ENCODE measurements at regions not wholly inside any gene's neighbourhood (a gene's known extent, or its start where the extent isn't known, plus 50 kb on each side); places are given as distances from the start of the nearest gene placed in this dataset.
"Not testable (repeated sequence)": the region's sequence is repeated elsewhere in the genome, so short reads cannot be mapped to it uniquely, and the experiment has no call there.

DNA sequence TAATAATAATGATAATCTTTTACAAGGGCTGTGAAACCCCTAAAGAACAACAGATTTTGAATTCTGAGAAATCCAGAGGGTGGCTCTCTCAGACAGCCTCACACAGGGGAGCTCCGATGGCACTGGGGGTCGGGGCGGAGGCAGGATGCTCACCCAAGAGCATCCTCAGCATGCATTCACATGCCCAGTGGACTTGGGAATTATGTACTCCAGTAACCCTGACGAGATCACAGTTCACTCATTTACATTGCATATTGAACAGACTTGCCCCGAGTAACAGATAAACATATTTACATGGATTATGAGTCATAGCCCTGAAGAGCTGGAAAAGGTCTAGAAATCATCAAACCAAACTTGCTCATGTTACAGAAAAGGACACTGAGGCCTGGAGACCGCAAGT lies 482.7 kb upstream of the JARID2 start:
- DNase-seq: no peak
- Mint-ChIP-seq H3K4me1 (no peaks in the 10 kb centered on the region), H3K27ac (no peak overlapping the region), H3K9me3 (no peaks in the 10 kb centered on the region), H3K4me3 (no peak overlapping the region), H3K27me3 (no peaks in the 10 kb centered on the region), H3K36me3 (peaks cover 2% of the 10 kb centered on the region)
- CTCF ChIA-PET: no interaction called here

DNA sequence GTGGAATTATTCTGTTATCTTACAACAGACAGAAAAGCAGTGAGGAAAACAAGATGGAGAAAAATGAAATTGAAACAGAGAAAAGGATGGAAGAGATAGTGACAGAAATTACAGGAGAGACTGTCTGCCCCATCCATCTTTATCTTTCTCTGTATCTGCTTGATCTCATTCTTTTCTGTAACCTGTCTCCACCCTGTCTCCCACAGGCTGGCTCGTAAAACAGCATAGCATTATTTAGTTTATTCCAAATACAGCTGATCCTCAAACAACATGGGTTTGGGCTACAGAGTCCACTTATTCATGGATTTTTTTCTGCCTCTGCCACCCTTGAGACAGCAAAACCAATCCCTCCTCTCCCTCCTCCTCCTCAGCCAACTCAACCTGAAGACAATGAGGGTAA lies 482.3 kb upstream of the JARID2 start:
- H3K4me1 Mint-ChIP-seq: no peaks in the 10 kb centered on the region
- CTCF ChIA-PET: no interaction called here
- no peak overlapping the region for H3K27ac Mint-ChIP-seq
- DNase-seq: no peak
- no peaks in the 10 kb centered on the region for H3K9me3 Mint-ChIP-seq
- H3K36me3 Mint-ChIP-seq: peaks cover 2% of the 10 kb centered on the region
- no peak overlapping the region for H3K4me3 Mint-ChIP-seq
- no peaks in the 10 kb centered on the region for H3K27me3 Mint-ChIP-seq

DNA sequence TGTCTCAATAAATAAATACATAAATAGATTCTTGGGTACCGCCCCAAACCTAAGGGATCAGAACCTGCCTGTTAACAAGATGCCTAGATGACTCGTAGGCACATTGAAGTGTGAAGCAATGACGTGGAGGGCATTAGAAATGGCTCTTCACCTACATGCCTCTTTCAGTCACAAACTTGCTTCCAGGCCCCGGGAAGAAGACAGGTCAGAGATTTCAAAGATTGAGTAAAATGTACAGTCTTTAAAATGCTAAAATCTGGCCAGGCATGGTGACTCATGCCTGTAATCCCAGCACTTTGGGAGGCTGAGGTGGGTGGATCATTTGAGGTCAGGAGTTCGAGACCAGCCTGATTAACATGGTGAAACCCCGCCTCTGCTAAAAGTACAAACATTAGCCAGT lies 480.8 kb upstream of the JARID2 start:
- Mint-ChIP-seq H3K36me3 (peaks cover 2% of the 10 kb centered on the region), H3K27ac (no peak overlapping the region), H3K4me1 (no peaks in the 10 kb centered on the region), H3K4me3 (no peak overlapping the region), H3K9me3 (no peaks in the 10 kb centered on the region), H3K27me3 (no peaks in the 10 kb centered on the region)
- no peak for DNase-seq
- CTCF ChIA-PET: no interaction called here

DNA sequence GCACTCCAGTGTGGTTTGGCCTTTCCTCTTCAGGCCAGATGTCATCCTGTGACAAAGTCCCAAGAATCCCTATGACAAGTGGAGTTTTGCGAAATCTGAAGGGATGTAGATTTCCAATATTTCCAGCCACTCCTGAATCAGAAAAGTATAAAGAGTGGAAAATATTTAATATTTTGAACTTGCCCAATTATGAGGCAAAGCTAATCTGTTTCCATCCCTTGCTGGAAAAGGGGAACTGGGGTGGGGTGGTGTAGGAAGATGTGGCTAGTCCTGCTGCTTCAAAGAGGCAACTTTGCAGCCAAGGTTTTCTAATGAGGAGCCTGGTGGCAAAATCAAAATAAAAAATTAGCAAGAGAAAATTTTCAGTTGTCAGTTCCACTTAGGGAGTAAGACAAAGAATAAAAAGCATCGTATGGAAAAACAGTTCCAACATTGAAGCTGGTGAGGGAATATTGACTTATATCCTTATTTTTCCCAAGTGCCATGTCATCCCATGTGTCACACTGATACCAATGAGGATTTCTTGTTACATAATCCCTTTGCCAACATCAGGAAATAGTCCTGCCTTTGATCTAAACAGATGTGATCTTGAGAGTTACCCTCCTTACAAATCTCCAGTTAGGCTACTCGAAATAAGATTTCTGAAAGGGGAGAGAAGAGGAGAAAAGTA lies 480.0 kb upstream of the JARID2 start:
- Mint-ChIP-seq H3K36me3 (peaks cover 2% of the 10 kb centered on the region), H3K27me3 (no peaks in the 10 kb centered on the region), H3K4me1 (no peaks in the 10 kb centered on the region), H3K4me3 (no peak overlapping the region), H3K27ac (no peak overlapping the region), H3K9me3 (no peaks in the 10 kb centered on the region)
- no peak for DNase-seq
- CTCF ChIA-PET: no interaction called here

DNA sequence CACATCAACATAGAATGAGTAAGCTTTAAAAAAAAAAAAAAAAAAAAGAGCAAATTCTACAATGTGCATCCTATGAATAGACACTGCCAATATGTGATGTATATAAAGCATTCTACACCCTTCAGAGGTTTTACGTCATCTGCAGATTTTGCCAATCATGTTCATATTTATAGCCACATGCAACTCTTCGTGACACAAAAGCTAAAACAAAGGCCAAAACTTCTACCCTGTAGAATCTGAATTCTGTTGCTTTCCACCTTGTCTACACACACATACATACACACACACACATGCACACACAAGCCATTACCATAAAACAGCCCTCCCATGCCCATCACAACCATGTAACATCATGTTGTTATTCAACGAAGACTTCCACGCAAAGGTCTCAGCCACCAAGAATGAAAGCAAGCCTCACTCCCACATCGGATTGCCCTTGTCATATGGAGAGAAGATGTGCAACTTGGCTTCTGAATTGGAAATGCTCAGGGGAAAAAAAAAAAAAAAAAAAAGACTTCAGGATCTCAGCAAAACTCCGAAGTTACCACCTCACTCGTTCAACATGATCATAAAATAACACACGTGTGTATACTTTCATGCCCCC lies 479.4 kb upstream of the JARID2 start:
- H3K36me3 Mint-ChIP-seq: peaks cover 2% of the 10 kb centered on the region
- H3K27ac Mint-ChIP-seq: no peak overlapping the region
- CTCF ChIA-PET: no interaction called here
- no peaks in the 10 kb centered on the region for H3K4me1 Mint-ChIP-seq
- H3K4me3 Mint-ChIP-seq: no peak overlapping the region
- peaks cover 4% of the 10 kb centered on the region for H3K27me3 Mint-ChIP-seq
- H3K9me3 Mint-ChIP-seq: no peaks in the 10 kb centered on the region
- no peak for DNase-seq

DNA sequence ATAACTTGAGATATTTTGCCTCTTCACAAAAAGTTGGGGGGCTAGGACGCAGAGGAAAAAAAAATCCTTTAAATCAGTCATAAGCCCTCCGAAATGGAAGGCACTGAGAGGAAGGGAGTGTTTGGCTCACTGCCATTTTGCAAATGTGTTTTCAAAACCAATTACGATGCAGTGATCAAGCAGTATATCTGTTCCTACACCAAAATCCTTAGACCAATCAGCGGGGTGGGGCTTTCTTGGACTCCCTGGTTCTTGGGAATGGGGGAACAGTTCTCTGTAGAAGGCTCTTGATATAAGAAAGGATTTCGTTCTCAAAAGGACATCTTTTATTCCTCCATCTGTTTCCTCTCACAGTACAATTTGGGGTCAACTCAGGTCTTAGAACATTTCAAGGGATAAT lies 478.6 kb upstream of the JARID2 start:
- Mint-ChIP-seq H3K4me3 (no peak overlapping the region), H3K36me3 (no peaks in the 10 kb centered on the region), H3K27me3 (peaks cover 9% of the 10 kb centered on the region), H3K27ac (no peak overlapping the region), H3K9me3 (no peaks in the 10 kb centered on the region), H3K4me1 (no peaks in the 10 kb centered on the region)
- CTCF ChIA-PET: no interaction called here
- no peak for DNase-seq

DNA sequence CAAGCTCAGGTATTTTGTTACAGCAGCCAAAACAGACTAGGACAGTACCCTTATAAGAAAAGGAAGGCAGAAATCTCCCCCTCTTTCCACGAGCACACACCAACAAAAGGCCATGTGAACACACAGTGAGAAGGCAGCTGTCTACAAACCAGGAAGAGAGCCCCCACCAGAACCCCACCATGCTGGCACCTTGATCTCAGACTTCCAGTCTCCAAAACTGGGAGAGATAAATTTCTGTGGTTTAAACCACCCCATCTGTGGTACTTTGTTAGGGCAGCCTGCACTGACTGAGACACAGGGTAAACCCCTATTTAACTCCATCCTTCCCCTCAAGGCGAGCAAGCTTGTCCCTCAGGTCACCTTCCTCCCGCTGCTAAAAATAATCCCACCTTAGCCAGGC lies 475.8 kb upstream of the JARID2 start:
- Mint-ChIP-seq H3K36me3 (no peaks in the 10 kb centered on the region), H3K9me3 (no peaks in the 10 kb centered on the region), H3K4me3 (no peak overlapping the region), H3K27me3 (peaks cover 13% of the 10 kb centered on the region), H3K27ac (no peak overlapping the region), H3K4me1 (no peaks in the 10 kb centered on the region)
- DNase-seq: no peak
- CTCF ChIA-PET: no interaction called here

DNA sequence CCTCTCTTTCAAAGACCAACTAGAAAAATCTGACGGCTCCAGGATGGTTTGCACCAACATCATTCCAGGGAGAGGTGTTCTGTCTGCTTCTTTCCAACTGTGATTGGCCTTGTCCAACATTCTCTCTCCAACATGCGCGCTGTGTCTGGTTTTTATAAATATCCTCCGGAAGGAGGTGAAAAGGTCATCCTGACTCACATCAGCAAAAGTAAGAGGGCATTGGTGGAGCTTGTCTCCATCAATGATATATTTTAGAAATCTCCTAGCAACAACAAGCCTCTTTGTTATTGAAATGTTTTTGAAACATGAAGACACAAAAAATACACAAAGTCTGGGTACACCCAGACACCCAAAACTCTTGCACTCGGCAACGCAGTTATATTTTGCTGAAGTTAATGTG lies 475.3 kb upstream of the JARID2 start:
- Mint-ChIP-seq H3K9me3 (no peaks in the 10 kb centered on the region), H3K27me3 (peaks cover 13% of the 10 kb centered on the region), H3K27ac (no peak overlapping the region), H3K36me3 (no peaks in the 10 kb centered on the region), H3K4me3 (no peak overlapping the region), H3K4me1 (no peaks in the 10 kb centered on the region)
- CTCF ChIA-PET: no interaction called here
- no peak for DNase-seq

DNA sequence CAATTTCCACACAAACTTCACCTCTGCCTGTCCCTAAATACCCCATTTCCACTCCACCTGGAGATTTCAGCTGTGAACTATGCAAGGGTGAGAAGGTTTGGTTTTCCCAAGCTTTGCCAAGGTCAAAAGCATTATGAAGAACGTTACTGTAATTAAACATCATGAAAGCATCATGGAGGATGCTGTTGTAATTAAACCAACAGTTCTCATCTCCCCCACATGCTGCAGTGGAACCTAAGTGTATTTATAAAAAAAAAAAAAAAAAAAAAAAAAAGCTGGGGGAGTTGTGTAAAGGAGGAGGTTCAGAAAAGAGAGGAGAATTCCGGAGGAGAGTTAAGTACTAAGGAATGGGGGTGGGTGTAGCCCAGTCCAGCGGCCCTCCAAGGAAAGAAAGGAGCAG lies 474.9 kb upstream of the JARID2 start:
- H3K4me3 Mint-ChIP-seq: no peak overlapping the region
- CTCF ChIA-PET: no interaction called here
- no peak for DNase-seq
- H3K27ac Mint-ChIP-seq: no peak overlapping the region
- no peaks in the 10 kb centered on the region for H3K9me3 Mint-ChIP-seq
- no peaks in the 10 kb centered on the region for H3K36me3 Mint-ChIP-seq
- H3K27me3 Mint-ChIP-seq: peaks cover 13% of the 10 kb centered on the region
- H3K4me1 Mint-ChIP-seq: no peaks in the 10 kb centered on the region

DNA sequence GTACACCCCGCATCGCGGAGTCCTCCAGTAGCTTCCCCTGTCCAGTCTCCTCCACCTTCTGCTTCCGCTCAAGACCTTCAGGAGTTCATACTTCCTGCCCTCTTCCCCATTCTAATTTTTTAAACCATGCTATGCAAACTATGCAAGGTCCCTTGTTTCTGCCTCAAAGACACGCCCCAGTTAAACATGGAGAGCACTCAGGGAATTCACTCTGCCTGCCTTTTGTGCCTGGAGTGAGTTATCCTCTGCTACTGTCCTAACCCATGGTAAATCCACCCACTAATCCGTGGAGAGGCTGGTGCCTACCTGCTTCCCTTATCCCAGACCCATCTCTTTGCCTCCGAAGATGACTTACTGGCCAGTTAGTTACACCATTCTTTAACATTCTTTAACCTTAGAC lies 473.7 kb upstream of the JARID2 start:
- H3K4me3 Mint-ChIP-seq: no peak overlapping the region
- no peaks in the 10 kb centered on the region for H3K9me3 Mint-ChIP-seq
- H3K27me3 Mint-ChIP-seq: peaks cover 13% of the 10 kb centered on the region
- H3K27ac Mint-ChIP-seq: no peak overlapping the region
- DNase-seq: no peak
- CTCF ChIA-PET: interaction anchor here (0.6 kb wide), 1 partner anchor 368 kb away, joined by 5 read pairs; no protein-coding TSS in a partner anchor
- H3K4me1 Mint-ChIP-seq: no peaks in the 10 kb centered on the region
- H3K36me3 Mint-ChIP-seq: no peaks in the 10 kb centered on the region

DNA sequence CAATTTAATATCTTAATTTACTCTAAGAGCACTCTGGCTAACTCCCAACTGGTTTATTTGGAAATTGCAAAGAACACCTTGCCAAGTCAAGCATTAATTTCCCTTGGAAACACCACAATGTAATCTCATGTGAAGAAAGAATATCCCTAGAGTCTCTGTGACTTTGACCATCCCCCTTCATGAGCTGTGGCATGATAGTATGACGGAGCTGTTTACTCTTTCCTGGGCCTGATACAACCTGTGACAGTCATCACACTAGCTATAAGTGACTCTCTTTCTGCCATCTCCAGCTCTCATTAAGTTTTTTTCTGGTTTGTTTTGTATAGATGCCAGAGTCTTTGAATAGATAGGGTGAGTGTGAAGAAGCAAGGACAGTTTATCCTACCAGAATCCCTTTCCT lies 470.3 kb upstream of the JARID2 start:
- Mint-ChIP-seq H3K4me3 (no peak overlapping the region), H3K4me1 (no peaks in the 10 kb centered on the region), H3K27me3 (peaks cover 13% of the 10 kb centered on the region), H3K9me3 (no peaks in the 10 kb centered on the region), H3K36me3 (no peaks in the 10 kb centered on the region), H3K27ac (no peak overlapping the region)
- DNase-seq: no peak
- CTCF ChIA-PET: interaction anchor here (1.2 kb wide), 1 partner anchor 264 kb away, joined by 3 read pairs; no protein-coding TSS in a partner anchor

DNA sequence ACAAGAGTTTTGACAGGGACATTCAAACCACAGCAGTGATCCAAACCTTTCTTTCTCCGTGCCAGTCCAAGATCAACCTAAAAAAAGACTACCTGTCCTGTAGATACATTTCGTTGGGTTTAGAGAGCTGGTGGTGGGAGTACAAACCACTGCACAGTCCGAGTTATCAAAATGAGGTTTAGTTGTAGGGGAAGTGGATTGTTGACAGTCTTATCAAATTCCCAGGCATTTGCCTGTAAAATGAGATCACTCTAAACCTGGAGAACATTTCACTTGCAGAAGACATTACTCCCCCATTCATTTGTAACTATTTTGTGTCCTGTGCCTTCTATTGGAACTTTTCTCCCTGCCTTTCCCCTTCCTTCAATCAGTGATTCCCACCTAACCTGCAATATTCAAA lies 469.6 kb upstream of the JARID2 start:
- Mint-ChIP-seq H3K27me3 (peaks cover 11% of the 10 kb centered on the region), H3K36me3 (no peaks in the 10 kb centered on the region), H3K9me3 (no peaks in the 10 kb centered on the region), H3K27ac (no peak overlapping the region), H3K4me3 (no peak overlapping the region), H3K4me1 (no peaks in the 10 kb centered on the region)
- CTCF ChIA-PET: no interaction called here
- DNase-seq: no peak

DNA sequence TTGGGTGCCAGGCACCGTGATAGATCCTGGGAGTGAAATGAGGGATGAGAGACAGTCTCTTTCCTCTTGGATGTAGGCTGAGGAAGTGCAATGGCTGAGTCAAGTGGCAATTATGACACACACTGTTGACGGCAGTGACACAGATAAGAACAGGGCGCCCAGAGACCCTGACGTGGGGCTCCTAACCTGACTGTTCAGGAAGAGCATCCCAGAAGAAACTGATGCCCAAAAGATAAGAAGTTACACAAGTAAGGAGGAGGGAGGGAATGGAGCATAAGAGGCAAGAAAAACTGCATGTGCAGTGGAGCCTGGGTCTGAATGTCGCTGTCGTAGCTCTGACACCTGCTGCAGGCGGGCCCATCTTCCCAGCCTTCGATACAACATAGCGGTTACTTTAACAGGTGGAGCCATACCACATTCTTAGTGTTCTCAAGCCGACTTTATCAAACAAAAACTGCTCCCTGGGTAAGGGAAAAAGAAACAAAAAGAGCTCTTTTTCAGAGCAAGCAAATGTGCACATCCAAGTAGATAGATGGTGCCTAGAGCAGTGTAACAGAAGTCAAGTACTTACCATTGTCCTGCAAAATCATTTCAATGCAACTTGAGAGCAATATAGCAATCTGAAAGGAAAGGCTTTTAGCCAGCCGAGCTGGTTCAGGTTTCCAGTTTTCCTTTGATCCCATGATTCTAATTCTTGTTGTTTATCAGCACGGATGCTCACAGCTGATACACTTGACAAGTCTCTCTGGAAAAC lies 463.9 kb upstream of the JARID2 start:
- peaks cover 4% of the 10 kb centered on the region for H3K36me3 Mint-ChIP-seq
- H3K9me3 Mint-ChIP-seq: peaks cover 9% of the 10 kb centered on the region
- no peaks in the 10 kb centered on the region for H3K27me3 Mint-ChIP-seq
- no peak for DNase-seq
- no peak overlapping the region for H3K27ac Mint-ChIP-seq
- H3K4me3 Mint-ChIP-seq: no peak overlapping the region
- CTCF ChIA-PET: no interaction called here
- peaks cover 27% of the 10 kb centered on the region for H3K4me1 Mint-ChIP-seq

DNA sequence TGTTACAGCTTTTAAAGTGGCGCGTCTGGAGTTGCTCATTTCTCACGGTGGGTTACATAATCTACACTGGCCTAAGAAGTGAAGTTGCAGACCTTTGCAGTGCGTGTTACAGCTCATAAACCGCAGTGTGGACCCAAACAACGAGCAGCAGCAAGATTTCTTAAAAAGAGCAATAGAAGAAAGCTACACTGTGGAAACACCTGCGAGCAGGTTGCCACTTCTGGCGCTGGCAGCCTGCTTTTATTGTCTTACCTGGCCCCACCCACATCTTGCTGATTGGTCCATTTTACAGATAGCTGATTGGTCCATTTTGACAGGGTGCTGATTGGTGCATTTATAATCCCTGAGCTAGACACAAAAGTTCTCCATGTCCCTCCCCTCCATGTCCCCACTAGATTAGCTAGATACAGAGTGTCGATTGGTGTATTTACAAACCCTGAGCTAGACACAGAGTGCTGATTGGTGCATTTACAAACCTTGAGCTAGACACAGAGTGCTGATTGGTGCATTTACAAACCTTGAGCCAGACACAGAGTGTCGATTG lies 462.9 kb upstream of the JARID2 start:
- H3K27ac Mint-ChIP-seq, CTCF ChIA-PET, H3K36me3 Mint-ChIP-seq, H3K4me3 Mint-ChIP-seq, DNase-seq, H3K9me3 Mint-ChIP-seq, H3K27me3 Mint-ChIP-seq: not testable (repeated sequence)
- H3K4me1 Mint-ChIP-seq: peaks cover 32% of the 10 kb centered on the region

DNA sequence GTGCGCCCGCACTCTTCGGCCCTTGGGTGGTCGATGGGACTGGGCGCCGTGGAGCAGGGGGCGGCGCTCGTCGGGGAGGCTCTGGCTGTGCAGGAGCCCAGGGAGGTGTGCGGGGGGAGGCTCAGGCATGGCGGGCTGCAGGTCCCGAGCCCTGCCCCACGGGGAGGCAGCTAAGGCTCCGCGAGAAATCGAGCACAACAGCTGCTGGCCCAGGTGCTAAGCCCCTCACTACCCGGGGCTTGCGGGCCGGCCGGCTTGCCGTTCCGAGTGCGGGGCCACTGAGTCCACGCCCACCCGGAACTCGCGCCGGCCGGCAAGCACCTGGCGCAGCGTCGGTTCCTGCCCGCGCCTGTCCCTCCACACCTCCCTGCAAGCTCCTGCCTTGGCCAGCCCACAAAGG lies 462.3 kb upstream of the JARID2 start:
- Mint-ChIP-seq H3K27me3 (no peaks in the 10 kb centered on the region), H3K9me3 (peaks cover 9% of the 10 kb centered on the region), H3K27ac (no peak overlapping the region), H3K4me3 (no peak overlapping the region), H3K4me1 (peaks cover 32% of the 10 kb centered on the region), H3K36me3 (peaks cover 4% of the 10 kb centered on the region)
- CTCF ChIA-PET: interaction anchor here (1.5 kb wide), 1 partner anchor 11 kb away, joined by 5 read pairs; no protein-coding TSS in a partner anchor
- DNase-seq: no peak

Measured in activated naive CD4-positive, alpha-beta T cell treated with anti-CD3 and anti-CD28 coated beads, Interleukin-2, amount 10 ng/mL, durations not matched to agents 7 days and 5 days (primary cell).